Neutrophil (primary cell): ENCODE measurements at regions not wholly inside any gene's neighbourhood (a gene's known extent, or its start where the extent isn't known, plus 50 kb on each side); places are given as distances from the start of the nearest gene placed in this dataset.
"Not testable (repeated sequence)": the region's sequence is repeated elsewhere in the genome, so short reads cannot be mapped to it uniquely, and the experiment has no call there.

Experiments used
- H3K27ac ChIP-seq: fragments of 200-600 bp; sonication (generic); 2 replicates; pipeline ENCODE4 v1.5.1; 2016; ENCODE audit warnings: mild to moderate bottlenecking, moderate library complexity
- H3K27me3 ChIP-seq: fragments of 200-600 bp; sonication (generic); 2 replicates; pipeline ENCODE4 v1.6.0; 2016; ENCODE audit warnings: mild to moderate bottlenecking
- H3K36me3 ChIP-seq: fragments of 200-600 bp; sonication (generic); 2 replicates; pipeline ENCODE4 v1.5.1; 2017
- H3K4me1 ChIP-seq, 2 experiments: fragments of 200-600 bp in 1 of 2; sonication (generic) in 1 of 2; 1 replicate in 1 of 2; 2 replicates in 1 of 2; pipeline versions ENCODE4 v1.5.1 to v1.6.1; 2013 to 2016; ENCODE audit warnings: low read depth in 1 of 2, low read length in 1 of 2, mild to moderate bottlenecking in 1 of 2, moderate library complexity in 1 of 2; ENCODE audit not compliant: control insufficient read depth in 1 of 2, insufficient read depth in 1 of 2
- H3K4me3 ChIP-seq, 2 experiments: fragments of 200-600 bp in 1 of 2; sonication (generic) in 1 of 2; 1 replicate in 1 of 2; 2 replicates in 1 of 2; pipeline ENCODE4 v1.5.1; 2013 to 2016; ENCODE audit warnings: low read depth in 1 of 2, low read length in 1 of 2, mild to moderate bottlenecking in 1 of 2, moderate library complexity in 1 of 2
- H3K9me3 ChIP-seq: fragments of 200-600 bp; sonication (generic); 2 replicates; pipeline ENCODE4 v1.5.1; 2016
- TF ChIP-seq, protein P1 (sequence below): fragments of 200-600 bp; sonication (generic); IDR thresholded peaks from 2 replicates; pipeline ENCODE4 v1.5.1; 2016; ENCODE audit warnings: antibody characterized with exemption

DNA sequence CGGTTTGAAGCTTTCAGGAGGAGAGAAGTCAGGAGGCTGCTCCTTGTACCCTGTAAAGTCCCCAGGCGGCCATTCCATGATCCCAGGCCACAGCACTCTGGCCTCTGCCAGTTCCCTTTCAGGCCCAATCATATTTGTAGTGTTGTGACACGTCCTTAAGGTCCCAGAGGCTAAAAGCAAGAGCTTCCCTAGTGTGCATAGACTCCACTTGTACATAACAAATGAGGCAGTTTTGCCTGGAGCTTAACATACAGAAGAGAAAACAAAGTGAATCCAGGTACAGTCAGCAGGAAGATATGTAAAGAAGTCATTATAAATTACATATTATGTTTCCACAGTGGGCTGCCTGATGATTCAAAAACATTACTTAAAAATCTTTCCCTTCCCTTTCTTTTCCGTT is 81.1 kb upstream of the RPH3A start:
- Histone ChIP-seq H3K4me1 (no peaks in the 10 kb centered on the region), H3K27me3 (no peaks in the 10 kb centered on the region), H3K27ac (no peak overlapping the region), H3K9me3 (no peaks in the 10 kb centered on the region), H3K36me3 (no peaks in the 10 kb centered on the region), H3K4me3 (no peak overlapping the region)
- TF ChIP-seq, protein P1, sequence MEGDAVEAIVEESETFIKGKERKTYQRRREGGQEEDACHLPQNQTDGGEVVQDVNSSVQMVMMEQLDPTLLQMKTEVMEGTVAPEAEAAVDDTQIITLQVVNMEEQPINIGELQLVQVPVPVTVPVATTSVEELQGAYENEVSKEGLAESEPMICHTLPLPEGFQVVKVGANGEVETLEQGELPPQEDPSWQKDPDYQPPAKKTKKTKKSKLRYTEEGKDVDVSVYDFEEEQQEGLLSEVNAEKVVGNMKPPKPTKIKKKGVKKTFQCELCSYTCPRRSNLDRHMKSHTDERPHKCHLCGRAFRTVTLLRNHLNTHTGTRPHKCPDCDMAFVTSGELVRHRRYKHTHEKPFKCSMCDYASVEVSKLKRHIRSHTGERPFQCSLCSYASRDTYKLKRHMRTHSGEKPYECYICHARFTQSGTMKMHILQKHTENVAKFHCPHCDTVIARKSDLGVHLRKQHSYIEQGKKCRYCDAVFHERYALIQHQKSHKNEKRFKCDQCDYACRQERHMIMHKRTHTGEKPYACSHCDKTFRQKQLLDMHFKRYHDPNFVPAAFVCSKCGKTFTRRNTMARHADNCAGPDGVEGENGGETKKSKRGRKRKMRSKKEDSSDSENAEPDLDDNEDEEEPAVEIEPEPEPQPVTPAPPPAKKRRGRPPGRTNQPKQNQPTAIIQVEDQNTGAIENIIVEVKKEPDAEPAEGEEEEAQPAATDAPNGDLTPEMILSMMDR = no peak

DNA sequence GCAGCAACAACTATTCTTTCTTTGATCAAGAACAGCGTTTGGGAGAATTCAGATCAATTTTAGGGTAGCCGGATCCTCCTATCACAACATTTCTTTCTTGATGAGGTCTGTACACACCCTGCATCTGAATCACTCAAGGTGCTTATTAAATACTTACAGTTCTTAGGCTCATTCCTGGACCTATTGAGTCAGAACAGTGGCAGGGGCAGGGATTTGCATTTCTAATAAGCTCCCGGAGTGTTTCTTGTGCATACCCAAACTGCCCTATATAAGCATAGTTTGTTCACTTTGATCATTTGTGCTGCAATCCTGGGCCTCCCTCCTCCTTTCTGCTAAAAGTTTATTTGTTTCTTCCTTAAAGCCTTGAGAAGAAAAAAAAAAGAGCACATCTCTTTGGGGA is 80.5 kb upstream of the RPH3A start:
- Histone ChIP-seq H3K27me3 (no peaks in the 10 kb centered on the region), H3K4me1 (no peaks in the 10 kb centered on the region), H3K27ac (no peak overlapping the region), H3K4me3 (no peak overlapping the region), H3K36me3 (no peaks in the 10 kb centered on the region), H3K9me3 (no peaks in the 10 kb centered on the region)
- TF ChIP-seq, protein P1 = no peak

DNA sequence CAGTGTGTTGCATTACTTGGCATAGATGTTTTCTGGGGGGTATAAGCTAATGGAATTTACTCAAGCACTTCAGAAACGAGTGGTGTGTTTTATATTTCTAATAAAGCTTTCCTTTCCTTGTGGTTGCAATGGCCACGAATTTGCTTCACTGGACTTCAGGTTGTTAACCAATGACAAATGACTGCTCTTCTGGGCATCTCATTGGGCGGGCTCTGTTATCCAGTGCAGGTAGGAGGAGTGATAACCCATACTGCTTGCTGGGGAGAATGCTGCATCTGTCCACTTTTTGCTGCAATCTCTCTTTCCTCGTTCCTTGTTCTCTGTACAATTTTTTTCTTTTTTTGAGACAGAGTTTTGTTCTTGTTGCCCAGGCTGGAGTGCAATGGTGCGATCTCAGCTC is 80.0 kb upstream of the RPH3A start:
- Histone ChIP-seq H3K27me3 (no peaks in the 10 kb centered on the region), H3K9me3 (no peaks in the 10 kb centered on the region), H3K4me1 (no peaks in the 10 kb centered on the region), H3K36me3 (no peaks in the 10 kb centered on the region), H3K27ac (no peak overlapping the region), H3K4me3 (no peak overlapping the region)
- TF ChIP-seq, protein P1 = no peak

DNA sequence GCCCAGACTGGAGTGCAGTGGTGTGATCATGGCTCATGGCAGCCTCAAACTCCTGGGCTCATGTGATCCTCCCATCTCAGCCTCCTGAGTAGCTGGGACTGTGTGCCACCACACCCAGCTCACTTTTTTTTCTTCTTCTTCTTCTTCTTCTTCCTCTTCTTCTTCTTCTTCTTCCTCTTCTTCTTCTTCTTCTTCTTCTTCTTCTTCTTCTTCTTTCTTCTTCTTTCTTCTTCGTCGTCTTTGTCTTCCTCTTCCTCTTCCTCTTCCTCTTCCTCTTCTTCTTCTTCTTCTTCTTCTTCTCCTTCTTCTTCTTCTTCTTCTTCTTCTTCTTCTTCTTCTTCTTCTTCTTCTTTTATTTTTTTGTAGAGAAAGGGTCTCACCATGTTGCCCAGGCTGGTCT is 78.8 kb upstream of the RPH3A start:
- not testable (repeated sequence) for H3K27ac ChIP-seq, H3K4me1 ChIP-seq, H3K9me3 ChIP-seq, H3K4me3 ChIP-seq, H3K27me3 ChIP-seq, H3K36me3 ChIP-seq

DNA sequence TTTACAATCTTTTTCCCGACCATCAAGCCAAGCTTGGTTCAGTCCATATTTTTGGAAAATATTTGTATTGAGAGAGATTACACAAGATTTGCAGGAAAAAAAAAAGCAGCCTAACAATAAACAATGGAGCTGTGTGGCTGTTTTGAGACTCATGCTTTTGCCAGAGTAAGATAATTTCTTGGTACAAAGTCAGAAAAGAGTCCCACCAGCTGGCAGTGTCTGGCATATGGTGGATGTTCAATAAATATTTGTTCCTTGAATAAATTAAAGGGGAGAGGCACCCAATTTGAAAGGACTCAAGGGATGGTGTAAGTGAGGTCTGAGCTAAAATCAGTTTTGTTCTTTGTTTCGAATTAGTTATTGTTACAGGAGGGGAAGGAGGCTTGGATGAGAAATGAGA is 78.1 kb upstream of the RPH3A start:
- Histone ChIP-seq H3K4me3 (no peak overlapping the region), H3K9me3 (no peaks in the 10 kb centered on the region), H3K27ac (no peak overlapping the region), H3K4me1 (no peaks in the 10 kb centered on the region), H3K27me3 (no peaks in the 10 kb centered on the region), H3K36me3 (no peaks in the 10 kb centered on the region)
- TF ChIP-seq, protein P1 = no peak

DNA sequence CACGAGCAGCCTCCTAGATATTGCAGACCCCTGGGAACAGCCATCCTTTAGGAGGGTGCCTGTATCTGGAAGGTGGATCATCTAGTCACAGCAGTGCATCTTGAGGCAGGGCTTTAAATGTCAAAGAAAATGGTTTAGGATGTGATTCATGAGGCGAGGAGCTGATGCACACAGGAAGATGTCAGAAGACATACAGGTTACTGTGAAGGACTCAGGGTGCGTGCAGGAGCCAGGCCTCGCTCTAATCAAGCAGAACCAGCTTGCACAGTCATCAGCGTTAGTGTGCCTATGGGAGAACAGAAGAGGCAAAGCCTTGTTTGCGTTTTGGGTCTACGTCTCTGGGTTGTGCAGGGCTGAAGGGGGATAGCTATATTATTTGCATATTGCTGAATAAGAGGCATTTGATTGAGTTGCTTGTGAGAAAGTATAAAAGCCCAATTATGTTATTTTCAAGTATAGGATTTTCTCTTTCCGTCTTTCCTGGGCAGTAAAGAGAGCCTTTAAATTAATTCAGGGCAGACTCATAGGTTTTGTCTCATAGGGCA is 77.3 kb upstream of the RPH3A start:
- H3K36me3 ChIP-seq = no peaks in the 10 kb centered on the region
- TF ChIP-seq, protein P1 = no peak
- H3K27me3 ChIP-seq = no peaks in the 10 kb centered on the region
- H3K27ac ChIP-seq = no peak overlapping the region
- H3K4me1 ChIP-seq = no peaks in the 10 kb centered on the region
- H3K4me3 ChIP-seq = no peak overlapping the region
- no peaks in the 10 kb centered on the region for H3K9me3 ChIP-seq
